Upper lobe of left lung (tissue), 6 donors: ENCODE measurements at regions not wholly inside any gene's neighbourhood (a gene's known extent, or its start where the extent isn't known, plus 50 kb on each side); places are given as distances from the start of the nearest gene placed in this dataset.

ENCODE experiments used
- ATAC-seq, 2 donors: fragments of 200-7000 bp; cut with Tn5 transposase; one replicate each; pipeline ENCODE4 v1.9.1; 2022; ENCODE audit warnings: mild to moderate bottlenecking in 2 of 2, moderate library complexity in 2 of 2; ENCODE audit not compliant: low FRiP score in 2 of 2
- DNase-seq, 2 donors: peaks; one replicate each; pipeline ENCODE4 v3.0.0-alpha.2; 2019 to 2020
- H3K27ac ChIP-seq, 4 donors: fragments of 200-600 bp; sonication (generic); one replicate each; pipeline ENCODE4 v1.5.1; 2016 to 2019
- H3K27me3 ChIP-seq, 4 donors: fragments of 200-600 bp; sonication (generic); one replicate each; pipeline ENCODE4 v1.5.1; 2017 to 2019
- H3K36me3 ChIP-seq, 4 donors: fragments of 200-600 bp; sonication (generic); one replicate each; pipeline ENCODE4 v1.5.1; 2016 to 2019
- H3K4me1 ChIP-seq, 4 donors: fragments of 200-600 bp; sonication (generic); one replicate each; pipeline ENCODE4 v1.5.1; 2018 to 2019
- H3K4me3 ChIP-seq, 4 donors: fragments of 200-600 bp; sonication (generic); one replicate each; pipeline ENCODE4 v1.5.1; 2017 to 2019; ENCODE audit warnings: mild to moderate bottlenecking in 2 of 4, moderate library complexity in 1 of 4
- H3K9me3 ChIP-seq, 4 donors: fragments of 200-600 bp; sonication (generic); one replicate each; pipeline ENCODE4 v1.5.1; 2018 to 2019
- EP300 ChIP-seq, 4 donors: sonication (generic); formaldehyde crosslinking; IDR thresholded peaks; one replicate each; pipeline ENCODE4 v1.5.1; 2017; ENCODE audit warnings: antibody characterized with exemption in 4 of 4, control low read depth in 2 of 4
- POLR2A ChIP-seq, 4 donors: fragments of 450-650 bp; IDR thresholded peaks; one replicate each; pipeline ENCODE4 v1.5.1; 2016 to 2017; ENCODE audit warnings: antibody characterized with exemption in 4 of 4, mild to moderate bottlenecking in 2 of 4
- POLR2AphosphoS5 ChIP-seq, 2 donors: sonication (generic); formaldehyde crosslinking; IDR thresholded peaks; one replicate each; pipeline ENCODE4 v1.5.1; 2017; ENCODE audit warnings: antibody characterized with exemption in 2 of 2
- WGBS, 2 donors: methylation state at CpG; one replicate each; pipeline ENCODE4 v1.1.5; 2017 to 2018; 5-methylcytosine and 5-hydroxymethylcytosine counted together
- TF ChIP-seq, protein P1 (sequence below), 6 experiments: fragments of 450-650 bp in 4 of 6; fragments of 200-600 bp in 2 of 6; sonication (generic) in 2 of 6; IDR thresholded peaks; one replicate each; pipeline ENCODE4 v1.5.1; 2016 to 2019; ENCODE audit warnings: antibody characterized with exemption in 6 of 6
- donor health status: DM: no; HTN: no; CAD: no; lungs with moderate emphysema.
- donor health status: DM: no; HTN: yes; CAD: no; lungs with severe emphysema.

DNA sequence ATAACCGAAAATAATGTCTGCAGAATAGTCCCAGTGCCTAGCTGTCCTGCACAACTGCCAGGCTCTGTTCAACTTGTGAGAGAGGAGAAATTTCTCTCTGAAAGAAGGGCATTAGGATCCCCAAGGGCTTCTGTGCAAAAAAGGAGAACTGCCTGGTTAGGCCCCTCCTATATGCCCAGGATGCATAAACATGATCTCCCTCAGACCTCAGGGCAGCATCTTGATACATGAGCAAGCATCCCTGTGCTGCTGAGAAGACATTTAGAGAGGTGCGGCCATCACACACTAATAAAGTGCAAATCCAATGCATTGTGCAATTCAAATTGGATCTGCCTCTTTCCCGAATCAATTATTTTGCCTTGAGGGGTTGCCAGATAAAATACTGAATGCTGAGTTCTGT, 553.6 kb downstream of the TNS3 start:
- Histone ChIP-seq H3K4me3 (no peak overlapping the region), H3K9me3 (no peaks in the 10 kb centered on the region), H3K27me3 (no peaks in the 10 kb centered on the region), H3K27ac (no peak overlapping the region), H3K36me3 (no peaks in the 10 kb centered on the region), H3K4me1 (no peaks in the 10 kb centered on the region)
- ATAC-seq (no peak), DNase-seq (no peak)
- TF ChIP-seq EP300 (IDR thresholded peaks at IDR 0.05) (no peak), POLR2AphosphoS5 (IDR thresholded peaks at IDR 0.05) (no peak), POLR2A (IDR thresholded peaks at IDR 0.05) (no peak)
- TF ChIP-seq, protein P1, sequence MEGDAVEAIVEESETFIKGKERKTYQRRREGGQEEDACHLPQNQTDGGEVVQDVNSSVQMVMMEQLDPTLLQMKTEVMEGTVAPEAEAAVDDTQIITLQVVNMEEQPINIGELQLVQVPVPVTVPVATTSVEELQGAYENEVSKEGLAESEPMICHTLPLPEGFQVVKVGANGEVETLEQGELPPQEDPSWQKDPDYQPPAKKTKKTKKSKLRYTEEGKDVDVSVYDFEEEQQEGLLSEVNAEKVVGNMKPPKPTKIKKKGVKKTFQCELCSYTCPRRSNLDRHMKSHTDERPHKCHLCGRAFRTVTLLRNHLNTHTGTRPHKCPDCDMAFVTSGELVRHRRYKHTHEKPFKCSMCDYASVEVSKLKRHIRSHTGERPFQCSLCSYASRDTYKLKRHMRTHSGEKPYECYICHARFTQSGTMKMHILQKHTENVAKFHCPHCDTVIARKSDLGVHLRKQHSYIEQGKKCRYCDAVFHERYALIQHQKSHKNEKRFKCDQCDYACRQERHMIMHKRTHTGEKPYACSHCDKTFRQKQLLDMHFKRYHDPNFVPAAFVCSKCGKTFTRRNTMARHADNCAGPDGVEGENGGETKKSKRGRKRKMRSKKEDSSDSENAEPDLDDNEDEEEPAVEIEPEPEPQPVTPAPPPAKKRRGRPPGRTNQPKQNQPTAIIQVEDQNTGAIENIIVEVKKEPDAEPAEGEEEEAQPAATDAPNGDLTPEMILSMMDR (IDR thresholded peaks at IDR 0.05), result no peak
- 77 to 87% methylated on average over 3 of the region's 3 CpGs for WGBS, 2 donors

DNA sequence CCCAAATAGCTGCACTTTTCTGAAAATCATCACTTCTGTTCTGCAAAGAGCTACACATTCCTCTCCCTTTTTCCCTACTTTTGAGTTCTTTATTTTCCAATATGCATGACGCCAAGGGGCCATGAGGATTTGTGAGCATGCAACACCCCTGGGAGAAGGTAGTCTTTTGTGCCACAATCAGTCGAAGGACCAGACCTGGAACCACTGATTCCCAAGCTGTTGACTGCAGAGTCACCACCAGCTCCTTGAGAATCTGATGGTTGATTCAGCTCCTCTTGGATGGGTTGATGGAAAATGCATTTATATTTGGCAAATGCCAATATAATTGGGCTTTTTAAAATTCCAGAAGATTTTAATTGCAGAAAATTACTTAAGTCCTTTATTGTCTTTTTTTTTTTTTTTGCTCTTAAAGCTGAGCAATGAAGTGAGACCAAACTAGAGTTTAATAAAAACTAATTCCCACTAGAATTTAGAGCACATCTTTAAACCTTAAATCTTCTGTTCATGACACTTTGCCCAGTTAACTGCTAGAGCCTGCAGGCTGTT, 554.1 kb downstream of the TNS3 start:
- Histone ChIP-seq H3K9me3 (no peaks in the 10 kb centered on the region), H3K4me1 (no peaks in the 10 kb centered on the region), H3K36me3 (no peaks in the 10 kb centered on the region), H3K27ac (no peak overlapping the region), H3K27me3 (no peaks in the 10 kb centered on the region), H3K4me3 (no peak overlapping the region)
- ATAC-seq, result no peak
- TF ChIP-seq EP300 (IDR thresholded peaks at IDR 0.05) (no peak), POLR2A (IDR thresholded peaks at IDR 0.05) (no peak), POLR2AphosphoS5 (IDR thresholded peaks at IDR 0.05) (no peak)
- TF ChIP-seq, protein P1 (IDR thresholded peaks at IDR 0.05), result no peak
- WGBS, 2 donors, result 83 to 91% methylated on average over 2 of the region's 2 CpGs
- DNase-seq, result no peak

DNA sequence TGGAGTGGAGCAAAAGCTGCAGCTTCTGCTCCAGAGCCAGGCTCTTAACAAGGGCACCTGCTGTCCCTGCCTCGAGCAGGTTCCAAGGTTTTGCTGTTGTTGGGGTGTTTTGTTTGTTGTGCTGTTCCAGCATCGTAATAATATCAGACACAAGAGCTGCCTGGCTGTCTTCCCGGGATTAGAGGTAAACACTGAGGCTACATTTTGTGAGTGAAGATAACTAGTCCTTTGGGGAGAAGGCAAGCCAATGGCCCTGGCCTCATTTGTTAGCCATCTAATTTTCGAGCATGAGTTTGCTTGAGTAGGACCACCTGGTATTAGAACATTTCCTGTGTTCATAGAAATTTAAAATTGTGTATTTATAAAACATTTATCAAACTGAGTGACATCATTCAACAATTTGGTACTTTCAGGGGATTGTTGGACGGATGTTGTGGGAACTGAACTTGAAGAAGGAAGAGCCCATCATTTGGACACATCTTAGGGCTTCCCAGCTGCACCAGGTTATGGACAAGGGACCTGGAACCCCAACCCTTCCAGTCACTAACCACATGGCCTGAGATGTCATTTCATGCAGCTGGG, 555.0 kb downstream of the TNS3 start:
- DNase-seq (no peak), ATAC-seq (no peak)
- no peaks in the 10 kb centered on the region for H3K27me3 ChIP-seq
- H3K4me1 ChIP-seq, result no peaks in the 10 kb centered on the region
- H3K36me3 ChIP-seq, result no peaks in the 10 kb centered on the region
- no peak overlapping the region for H3K27ac ChIP-seq
- H3K4me3 ChIP-seq, result no peak overlapping the region
- TF ChIP-seq EP300 (IDR thresholded peaks at IDR 0.05) (no peak), POLR2A (IDR thresholded peaks at IDR 0.05) (no peak), POLR2AphosphoS5 (IDR thresholded peaks at IDR 0.05) (no peak)
- TF ChIP-seq, protein P1 (IDR thresholded peaks at IDR 0.05), result no peak
- H3K9me3 ChIP-seq, result no peaks in the 10 kb centered on the region
- 68% methylated on average over 5 of the region's 5 CpGs for WGBS, 2 donors

DNA sequence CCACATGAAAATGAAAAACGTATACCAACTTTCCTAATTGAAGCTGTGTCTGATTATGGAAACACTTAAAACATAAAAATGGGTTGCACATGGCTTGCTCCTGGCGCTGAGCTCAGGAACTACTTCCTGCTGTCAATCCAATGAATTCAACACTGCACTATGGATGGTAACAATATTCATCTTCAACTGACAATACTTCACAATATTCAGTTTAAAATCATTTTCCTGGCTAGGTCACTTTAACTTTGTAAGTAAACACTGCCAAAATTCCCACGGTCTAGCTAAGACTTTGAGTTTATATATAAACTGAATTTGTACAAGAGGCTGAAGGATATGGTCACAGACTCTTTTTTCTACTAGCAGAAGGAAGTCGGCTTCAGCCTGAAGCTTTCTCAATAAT, 556.9 kb downstream of the TNS3 start:
- Histone ChIP-seq H3K27me3 (no peaks in the 10 kb centered on the region), H3K27ac (no peak overlapping the region), H3K4me3 (no peak overlapping the region), H3K9me3 (no peaks in the 10 kb centered on the region), H3K36me3 (no peaks in the 10 kb centered on the region), H3K4me1 (no peaks in the 10 kb centered on the region)
- 42 to 45% methylated on average over 4 of the region's 4 CpGs for WGBS, 2 donors
- DNase-seq (no peak), ATAC-seq (no peak)
- TF ChIP-seq, protein P1 (IDR thresholded peaks at IDR 0.05), result no peak
- TF ChIP-seq EP300 (IDR thresholded peaks at IDR 0.05) (no peak), POLR2A (IDR thresholded peaks at IDR 0.05) (no peak), POLR2AphosphoS5 (IDR thresholded peaks at IDR 0.05) (no peak)

DNA sequence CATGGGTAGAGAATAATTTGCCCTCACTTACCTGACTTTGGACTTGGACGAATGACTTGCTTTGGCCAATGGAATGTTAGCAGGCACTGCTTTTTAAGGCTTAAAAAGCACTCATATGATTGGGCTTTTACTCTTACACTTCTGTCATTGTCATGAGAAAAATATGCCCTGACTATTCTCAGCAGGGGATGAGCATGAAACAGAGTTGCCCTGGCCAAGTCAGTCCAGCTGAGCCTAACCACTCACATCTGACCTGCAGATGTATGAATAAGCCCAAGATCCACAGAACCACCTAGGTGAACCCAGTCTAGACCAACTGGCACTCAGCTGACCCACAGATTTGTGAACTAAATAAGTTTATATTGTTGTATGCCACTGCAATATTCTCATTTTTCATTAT, 573.5 kb downstream of the TNS3 start:
- DNase-seq, result no peak

More for the DNA sequence above, 573.5 kb downstream of the TNS3 start:
- no peak for TF ChIP-seq POLR2AphosphoS5 (IDR thresholded peaks at IDR 0.05)
- no peak for ATAC-seq
- Histone ChIP-seq H3K36me3 (no peaks in the 10 kb centered on the region), H3K4me3 (no peak overlapping the region), H3K9me3 (no peaks in the 10 kb centered on the region), H3K27ac (no peak overlapping the region), H3K27me3 (no peaks in the 10 kb centered on the region), H3K4me1 (no peaks in the 10 kb centered on the region)
- WGBS, 2 donors, result 96 to 100% methylated on average over 1 of the region's 1 CpG
